ENCODE measurements at regions not wholly inside any gene's neighbourhood (a gene's known extent, or its start where the extent isn't known, plus 50 kb on each side); places are given as distances from the start of the nearest gene placed in this dataset.

- TF ChIP-seq CTCF (IDR thresholded peaks at IDR 0.05 in 4 of 5, conservative IDR thresholded peaks at IDR 0.05 in 1 of 5) (no peak), POLR2A (IDR thresholded peaks at IDR 0.05) (no peak)
Observed at GRCh38 chr5:107303171-107303968, 367.4 kb downstream of the EFNA5 start.
